Stimulated activated CD4-positive, alpha-beta T cell treated with anti-CD3 and anti-CD28 coated beads, TNF-alpha, amount 100 ng/mL, for 4 hours (primary cell): ENCODE measurements at regions not wholly inside any gene's neighbourhood (a gene's known extent, or its start where the extent isn't known, plus 50 kb on each side); places are given as distances from the start of the nearest gene placed in this dataset.
"Not testable (repeated sequence)": the region's sequence is repeated elsewhere in the genome, so short reads cannot be mapped to it uniquely, and the experiment has no call there.

ENCODE experiments used
- DNase-seq, 3 experiments: peaks; one replicate each; pipeline ENCODE4 v3.0.0-alpha.2; 2020; ENCODE audit warnings: low read depth in 3 of 3

DNA sequence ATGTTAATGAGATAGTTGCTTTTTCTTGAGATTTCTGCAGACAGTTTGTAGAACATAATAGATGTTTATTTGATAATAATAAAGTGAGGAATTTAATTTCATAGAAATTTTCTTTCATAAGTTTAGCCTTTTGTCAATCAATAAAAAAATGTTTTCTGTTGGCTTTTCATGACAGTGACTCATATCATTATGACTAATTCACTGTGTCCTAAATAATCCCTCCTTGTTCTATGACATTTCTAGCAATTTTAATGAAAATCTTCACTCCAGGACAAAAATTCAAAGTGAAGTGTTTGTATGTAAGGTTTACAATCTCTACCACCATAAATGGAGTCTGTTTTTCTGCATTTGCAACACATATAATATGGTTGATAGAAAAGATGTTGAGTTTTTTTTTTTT lies 109.9 kb downstream of the UTRN start:
- DNase-seq: no peak

DNA sequence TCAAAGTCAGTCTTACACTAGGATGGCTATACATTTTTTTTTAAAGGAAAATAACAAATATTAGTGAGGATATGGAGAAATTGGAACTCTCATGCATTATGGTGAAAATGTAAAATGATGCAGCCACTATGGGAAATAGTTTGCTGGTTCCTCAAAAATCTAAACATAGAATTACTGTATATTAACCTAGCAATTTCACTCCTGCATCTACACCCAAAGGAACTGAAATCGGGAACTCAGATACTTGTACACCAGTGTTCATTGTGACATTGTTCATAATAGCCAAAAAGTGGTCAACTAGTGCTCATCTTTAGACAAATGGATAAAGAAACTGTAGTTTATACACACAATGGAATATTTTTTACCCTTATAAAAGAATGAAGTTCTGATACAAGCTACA lies 110.7 kb downstream of the UTRN start:
- no peak for DNase-seq

DNA sequence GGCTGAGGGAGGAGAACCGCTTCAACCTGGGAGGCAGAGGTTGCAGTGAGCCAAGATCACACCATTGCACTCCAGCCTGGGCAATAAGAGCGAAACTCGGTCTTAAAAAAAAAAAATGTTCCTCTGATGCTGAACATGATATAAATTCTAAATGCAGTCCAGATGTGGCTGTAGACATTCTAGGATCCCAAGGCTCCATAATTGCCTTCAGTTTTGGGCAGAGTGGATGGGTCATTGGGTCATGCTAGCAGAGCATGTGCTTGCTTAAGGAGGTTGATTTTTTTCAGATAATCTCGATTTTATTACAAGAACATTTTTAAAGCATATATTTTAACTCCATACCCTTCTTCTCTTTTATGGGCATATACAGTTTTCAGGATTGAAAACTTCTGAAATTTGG lies 112.0 kb downstream of the UTRN start:
- DNase-seq: no peak

DNA sequence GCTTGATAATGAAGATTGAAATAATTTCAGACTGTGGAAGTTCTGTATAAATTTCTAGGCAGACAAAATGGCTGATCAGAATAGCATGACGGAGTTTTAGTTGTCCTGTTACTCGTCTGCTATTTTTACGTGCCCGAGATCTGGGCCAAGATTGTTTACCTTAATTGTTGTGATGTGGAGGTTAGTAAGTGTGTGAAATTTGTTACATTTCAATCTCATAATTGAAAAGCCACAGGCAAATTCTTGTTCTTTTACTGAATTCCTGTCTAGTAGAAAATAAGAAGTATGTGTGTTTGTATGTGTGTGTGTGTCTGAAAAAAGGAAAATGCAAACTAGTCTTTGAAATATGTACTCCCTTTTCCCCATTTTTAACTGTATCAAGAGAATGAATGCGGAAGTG lies 115.2 kb downstream of the UTRN start:
- DNase-seq: no peak

DNA sequence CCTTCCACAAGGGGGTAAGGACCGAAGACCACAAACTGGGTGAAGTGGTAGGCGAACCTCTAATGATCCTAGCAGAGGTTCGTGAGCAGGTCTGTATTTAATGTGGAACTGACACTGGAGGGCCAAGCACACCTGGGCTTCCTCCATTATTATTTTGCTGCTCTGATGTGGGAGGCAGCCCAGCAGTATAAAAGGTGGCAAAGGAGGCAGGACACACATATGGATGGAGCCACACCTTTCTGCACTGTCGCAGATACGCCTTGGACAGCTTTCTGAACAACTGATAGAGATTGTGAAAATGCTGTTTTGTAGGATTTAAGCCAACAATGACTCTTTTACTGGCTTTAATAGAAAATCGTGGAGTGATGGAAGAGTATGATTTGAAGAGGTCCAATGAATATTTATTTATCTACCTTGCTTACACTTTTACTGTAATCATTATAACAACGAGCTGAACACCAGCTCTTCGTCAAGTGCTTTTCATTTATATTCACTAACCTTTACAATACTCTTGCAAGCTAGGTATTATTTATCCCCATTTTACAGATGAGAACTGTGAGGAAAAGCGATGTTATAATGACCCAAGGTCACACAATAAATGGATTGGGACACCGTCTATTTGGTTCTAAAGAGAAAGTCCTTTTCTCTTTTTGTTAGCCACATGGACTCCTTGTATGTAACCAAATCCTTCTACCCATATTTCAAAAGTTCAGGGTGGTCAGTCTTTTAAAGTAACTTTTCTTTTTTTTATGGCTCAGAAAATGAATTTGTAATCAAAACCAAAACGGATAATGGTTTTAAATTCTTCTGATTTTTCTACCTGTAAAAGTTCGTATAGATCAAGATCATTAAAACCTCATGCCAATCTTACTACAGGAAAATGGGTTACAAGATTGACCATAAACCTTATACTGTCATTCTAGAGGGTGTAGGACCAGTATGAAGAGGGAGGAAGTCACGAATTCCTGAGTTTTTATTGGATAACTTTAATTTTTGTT lies 116.9 kb downstream of the UTRN start:
- DNase-seq: no peak

DNA sequence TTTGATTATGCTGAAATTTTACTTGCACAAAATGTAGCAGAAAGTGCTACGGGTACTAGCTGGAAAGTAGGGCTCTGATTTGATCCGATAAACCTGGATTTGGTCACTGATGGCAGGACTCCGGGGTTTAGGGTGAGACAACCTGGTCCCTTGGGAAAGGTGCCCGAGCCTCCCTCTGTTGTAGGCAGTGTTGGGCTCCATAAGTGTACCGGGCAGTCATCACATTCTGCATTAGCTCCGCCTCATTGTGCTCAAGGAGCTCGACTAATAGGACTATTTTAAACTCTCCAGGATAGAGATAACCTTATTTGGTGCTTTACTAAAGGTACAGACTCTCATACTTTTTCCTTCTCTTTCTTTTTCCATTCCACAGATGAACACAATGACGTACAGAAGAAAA lies 117.6 kb downstream of the UTRN start:
- DNase-seq: no peak

DNA sequence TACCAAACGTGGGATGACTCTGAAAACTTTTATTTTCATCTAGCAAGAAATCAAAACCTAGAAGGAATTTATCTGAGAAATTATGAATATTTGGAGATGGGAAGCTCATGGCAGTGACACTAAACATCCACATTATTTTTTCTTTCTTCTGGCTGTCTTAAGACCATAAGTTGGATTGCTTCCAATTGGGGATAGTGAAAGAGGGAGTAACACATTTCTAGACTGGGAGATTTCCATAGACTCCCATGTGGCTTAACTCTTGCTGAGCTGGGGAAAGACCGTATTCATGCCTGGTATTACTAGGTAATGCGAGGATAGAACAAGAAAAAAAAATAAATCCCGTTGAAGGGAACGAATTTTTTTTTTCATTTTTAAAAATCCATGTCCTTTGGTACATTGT lies 120.0 kb downstream of the UTRN start:
- no peak for DNase-seq

DNA sequence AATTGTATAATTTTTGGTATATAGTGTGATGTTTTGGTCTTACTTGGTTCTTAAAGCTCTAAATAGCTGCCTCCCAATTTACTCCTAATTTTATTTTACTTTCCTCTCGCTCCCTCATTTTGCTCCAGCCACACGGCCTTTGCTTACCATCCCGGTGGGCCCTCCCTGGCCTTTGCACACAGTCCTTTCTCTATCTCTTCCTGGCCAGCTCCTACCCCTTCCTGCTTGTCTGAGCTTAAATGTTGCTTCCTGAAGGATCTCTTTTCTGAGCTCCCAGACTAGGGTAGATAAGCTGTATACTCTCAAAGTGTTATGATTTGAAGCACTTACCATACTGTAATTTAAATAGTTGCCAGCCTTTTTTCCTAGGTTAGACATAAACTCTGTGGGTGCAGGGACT lies 121.7 kb downstream of the UTRN start:
- no peak for DNase-seq

DNA sequence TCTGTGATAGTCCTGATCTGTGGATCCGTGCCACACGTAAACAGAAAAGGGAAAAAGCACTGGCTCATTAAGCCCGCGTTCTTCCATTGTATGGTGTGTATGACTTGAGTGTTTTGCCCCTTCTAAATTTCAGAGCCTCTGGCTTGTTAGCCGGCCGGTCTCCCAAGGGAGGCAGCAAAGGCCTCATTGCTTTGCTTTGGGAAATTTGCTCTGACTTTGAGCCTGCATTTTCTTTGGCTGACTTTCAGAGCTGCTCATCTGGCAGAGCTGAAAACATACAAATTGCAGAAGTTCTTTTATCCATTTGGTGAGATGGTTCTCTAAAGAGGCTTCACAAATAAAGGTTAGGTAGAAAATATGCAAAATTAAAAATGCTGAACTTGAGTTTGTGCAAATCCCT lies 123.0 kb downstream of the UTRN start:
- no peak for DNase-seq

DNA sequence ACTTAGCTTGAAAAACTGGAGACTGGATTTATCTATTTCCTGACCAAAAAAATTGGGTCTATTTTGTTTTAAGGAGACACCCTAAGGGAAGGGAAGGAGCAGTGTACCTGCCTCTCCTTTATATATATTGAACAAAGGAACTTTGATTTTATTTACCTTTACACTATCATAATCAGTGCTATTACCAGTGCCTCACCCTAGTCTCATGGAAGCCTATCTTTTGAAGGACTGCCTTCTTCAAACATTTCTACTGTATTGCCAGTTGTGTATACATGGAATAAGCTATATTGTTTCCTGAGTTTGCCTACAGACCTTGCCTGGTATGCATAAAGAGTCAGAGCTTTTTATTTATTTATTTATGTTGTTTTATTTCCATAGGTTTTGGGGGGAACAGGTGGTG lies 124.9 kb downstream of the UTRN start:
- no peak for DNase-seq

DNA sequence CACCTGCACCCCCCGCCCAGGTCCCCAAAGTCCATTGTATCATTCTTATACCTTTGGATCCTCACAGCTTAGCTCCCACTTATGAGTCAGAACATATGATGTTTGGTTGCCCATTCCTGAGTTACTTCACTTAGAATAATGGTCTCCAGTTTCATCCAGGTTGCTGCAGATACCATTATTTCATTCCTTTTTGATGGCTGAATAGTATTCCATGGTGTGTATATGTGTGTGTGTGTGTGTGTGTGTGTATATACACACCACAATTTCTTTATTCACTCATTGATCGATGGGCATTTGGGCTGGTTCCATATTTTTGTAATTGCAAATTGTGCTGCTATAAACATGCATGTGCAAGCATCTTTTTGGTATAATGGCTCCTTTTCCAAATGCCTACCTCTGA lies 125.4 kb downstream of the UTRN start:
- DNase-seq: not testable (repeated sequence)

DNA sequence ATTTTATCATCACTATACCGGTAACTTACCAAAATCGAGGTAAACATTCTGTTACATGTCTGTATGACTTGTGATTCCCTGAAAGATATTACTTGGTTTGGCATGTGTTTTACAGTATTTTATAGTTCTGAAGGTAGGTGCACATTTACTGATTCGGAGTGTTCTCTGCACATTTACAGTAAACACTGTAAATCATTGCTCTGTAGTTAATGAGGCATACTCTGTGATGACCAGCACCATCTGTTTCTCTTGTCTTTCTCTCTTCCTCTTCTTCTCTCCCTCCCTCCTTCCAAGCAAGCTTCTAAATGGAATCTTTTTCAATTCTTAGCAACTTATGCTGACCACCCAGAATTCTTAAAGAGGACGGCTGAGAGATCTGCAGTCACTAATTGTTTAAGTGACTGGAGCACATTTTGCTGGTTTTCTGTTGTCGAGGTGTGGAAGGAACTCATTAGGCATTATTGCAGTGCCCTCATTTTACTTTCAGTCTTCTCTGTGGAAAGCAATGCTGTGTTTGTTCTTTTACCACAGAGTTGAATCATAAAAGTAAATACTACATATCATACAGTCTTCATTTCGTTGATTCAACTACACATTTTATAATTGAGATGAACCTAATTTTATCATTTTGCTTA lies 126.5 kb downstream of the UTRN start:
- no peak for DNase-seq

DNA sequence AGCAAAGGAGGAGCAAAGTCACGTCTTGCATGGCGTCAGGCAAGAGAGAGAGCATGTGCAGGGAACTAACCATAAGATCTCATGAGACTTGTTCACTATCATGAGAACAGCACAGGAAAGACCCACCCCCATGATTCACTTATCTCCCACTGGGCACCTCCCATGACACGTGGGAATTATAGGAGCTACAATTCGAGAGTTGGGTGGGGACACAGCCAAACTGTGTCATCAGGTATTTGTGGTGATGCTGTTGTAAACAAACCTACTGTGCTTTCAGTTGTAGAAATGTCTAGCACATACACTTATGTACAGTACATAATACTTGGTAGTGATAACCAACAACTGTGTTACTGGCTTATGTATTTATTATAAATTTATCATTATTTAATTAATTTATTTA lies 128.3 kb downstream of the UTRN start:
- no peak for DNase-seq

DNA sequence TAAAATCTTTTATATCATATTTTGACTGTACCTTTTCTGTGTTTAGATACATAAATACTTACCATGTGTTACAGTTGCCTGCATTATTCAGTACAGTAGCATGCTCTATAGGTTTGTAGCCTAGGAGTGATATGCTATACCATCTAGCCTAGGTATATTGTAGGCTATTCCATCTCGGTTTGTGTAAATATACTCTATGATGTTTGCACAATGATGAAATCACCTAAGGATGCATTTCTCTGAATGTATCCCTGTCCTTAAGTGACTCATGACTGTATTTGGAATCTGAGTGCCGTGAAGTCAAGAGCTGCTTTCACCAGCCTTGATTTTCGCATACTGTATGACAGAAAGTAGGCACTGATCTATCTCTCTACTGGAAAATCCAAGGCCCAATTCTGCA lies 129.9 kb downstream of the UTRN start:
- DNase-seq: no peak

DNA sequence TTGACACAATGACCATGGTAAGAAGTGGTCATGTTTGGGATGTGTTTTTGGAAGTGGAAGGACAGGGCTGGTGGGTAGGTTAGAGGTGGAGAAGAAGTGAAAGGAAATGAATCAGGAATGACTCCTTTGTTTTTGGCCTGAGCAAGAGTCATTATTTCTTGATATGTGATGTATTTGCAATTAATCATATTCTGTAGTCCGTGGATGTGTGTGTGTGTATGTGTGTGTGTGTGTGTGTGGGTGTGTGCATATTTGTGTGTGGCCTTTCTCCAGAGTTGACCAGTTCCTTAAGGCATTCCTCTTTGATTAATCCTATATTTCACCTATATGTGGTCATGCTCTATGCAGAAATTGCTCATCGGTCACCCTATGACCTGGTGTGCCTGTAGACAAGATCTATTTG lies 130.7 kb downstream of the UTRN start:
- DNase-seq: no peak

DNA sequence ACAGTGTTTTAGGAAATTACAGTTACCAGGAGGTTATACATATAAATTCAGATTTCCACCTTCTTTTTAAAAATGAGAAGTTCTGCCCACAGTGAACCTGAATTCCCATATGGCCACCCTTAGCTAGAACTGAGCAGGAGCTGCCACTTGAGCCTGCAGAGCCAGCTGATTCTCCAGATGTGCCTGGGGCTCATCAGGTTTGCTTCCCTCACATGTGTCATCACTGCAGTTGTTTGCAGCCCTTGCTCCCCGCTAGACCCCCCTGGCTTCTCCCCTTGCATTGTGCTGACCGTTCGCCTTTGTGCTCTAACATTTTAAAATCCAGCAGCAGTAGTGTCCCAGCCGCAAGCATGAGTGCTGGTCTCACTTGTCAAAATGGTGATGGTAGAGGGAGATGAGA lies 131.1 kb downstream of the UTRN start:
- no peak for DNase-seq

DNA sequence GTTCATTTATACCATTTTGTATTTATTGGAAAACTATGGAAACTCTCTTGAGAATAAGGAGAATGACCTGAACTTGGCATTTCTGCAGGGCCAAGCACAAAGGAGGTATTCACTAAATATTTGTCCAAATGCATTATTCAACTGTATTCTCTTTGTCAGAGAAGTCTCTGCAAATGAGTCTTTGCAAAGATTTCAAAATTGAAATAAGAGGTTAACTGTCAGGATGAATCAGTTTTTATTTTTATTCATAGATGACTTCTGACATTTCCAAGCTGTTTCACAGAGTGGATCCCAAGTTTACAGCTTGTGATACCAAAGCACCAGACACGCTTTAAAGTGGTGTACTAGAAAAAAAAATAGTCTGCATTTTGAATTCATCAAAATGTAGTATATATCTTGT lies 131.6 kb downstream of the UTRN start:
- no peak for DNase-seq

DNA sequence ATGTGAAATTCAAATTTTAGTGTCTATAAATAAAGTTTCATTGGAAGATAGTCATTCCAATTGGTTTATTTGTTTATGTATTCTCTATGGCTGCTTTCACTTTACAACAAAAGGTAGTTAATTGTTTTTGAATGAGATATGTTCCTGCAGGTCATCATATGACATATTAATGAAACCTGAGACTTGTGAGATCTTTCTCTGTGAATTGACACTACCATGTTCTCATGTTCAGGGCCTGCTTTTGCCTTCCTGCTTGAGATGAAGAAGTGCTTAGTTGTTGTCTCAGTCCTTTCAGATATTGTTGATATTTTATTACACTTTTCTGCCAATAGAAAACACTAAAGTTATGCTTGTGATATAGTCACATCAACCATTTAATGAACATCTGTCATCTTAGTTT lies 132.5 kb downstream of the UTRN start:
- DNase-seq: no peak

DNA sequence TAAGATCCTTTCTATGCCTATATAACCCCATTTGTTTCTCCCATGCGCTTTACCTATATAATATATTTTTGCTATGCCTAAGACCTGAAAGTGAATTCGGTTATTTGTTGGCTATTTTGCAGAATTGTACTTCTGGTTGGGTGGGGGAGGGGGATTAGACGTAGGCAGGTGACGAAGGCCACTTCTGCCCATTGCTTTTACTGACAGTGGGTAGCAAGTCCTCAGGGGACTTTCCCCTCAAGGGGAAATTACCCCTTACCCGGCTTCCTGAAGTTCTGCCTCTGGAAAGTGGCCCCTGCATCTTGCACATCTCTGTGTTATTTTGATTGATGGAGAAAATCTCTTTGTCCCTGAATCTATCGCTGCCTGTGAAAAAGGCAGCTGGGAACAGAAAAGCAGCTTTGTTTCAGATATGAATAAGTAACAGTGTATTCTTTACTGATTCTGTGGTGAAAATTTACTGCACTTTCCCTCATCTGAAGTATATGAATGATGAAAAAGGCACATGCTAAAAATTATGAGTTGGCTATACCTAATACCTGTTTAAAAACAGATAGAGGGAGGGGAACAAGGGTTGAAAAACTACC lies 133.9 kb downstream of the UTRN start:
- DNase-seq: no peak

DNA sequence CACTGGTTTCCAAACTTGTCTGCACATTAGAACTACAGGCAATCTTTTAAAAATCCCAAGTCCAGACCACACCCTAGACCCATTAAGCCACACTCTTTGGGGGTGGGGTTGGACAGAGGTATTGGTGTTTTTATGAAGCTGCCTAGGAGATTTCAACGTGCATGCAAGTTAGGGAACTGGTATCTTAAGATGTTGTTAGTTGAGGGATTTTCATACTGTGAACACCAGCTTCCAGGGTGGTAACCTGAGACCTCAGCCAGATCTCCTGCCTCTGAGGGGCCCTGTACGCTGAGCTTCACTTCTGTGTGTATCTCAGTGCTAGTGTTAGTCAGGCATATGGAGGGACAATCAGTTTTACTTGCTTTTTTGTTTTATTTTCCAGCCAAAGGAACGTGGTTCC lies 138.0 kb downstream of the UTRN start:
- no peak for DNase-seq

DNA sequence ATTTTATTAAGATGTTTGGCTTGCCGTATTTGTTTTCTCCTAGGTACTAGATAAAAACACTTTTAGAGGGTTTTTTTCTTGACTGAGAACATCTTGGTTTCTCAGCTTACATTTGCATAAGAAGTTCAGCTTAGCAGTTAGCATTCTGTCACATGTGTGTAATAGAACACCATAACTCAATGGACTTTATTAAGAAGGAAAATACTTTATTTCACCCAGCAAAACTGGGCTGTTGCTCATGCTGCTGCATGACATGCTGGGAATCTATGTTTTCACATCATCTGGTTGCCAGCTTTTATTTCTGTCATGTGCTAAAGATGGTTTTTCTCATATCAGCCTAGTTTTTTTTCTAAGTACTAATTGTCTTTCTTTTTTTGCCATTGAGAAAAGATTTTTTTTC lies 144.6 kb downstream of the UTRN start:
- no peak for DNase-seq

DNA sequence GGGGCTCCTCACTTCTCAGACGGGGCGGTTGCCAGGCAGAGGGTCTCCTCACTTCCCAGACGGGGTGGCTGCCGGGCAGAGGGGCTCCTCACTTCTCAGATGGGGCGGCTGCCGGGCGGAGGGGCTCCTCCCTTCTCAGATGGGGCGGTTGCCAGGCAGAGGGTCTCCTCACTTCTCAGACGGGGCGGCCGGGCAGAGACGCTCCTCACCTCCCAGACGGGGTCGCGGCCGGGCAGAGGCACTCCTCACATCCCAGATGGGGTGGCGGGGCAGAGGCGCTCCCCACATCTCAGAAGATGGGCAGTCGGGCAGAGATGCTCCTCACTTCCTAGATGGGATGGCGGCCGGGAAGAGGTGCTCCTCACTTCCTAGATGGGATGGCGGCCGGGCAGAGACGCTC lies 148.3 kb downstream of the UTRN start:
- DNase-seq: not testable (repeated sequence)
